IMR-90 (cell line): ENCODE measurements at regions not wholly inside any gene's neighbourhood (a gene's known extent, or its start where the extent isn't known, plus 50 kb on each side); places are given as distances from the start of the nearest gene placed in this dataset.
A peak's percentile ranks its signal among the peaks of the same experiment; 100 is the strongest.

Source experiments
- ATAC-seq: fragments of 200-7000 bp; cut with Tn5 transposase; 2 replicates; pipeline ENCODE4 v1.9.1; 2020; ENCODE audit warnings: low read depth, mild to moderate bottlenecking, moderate library complexity
- BruUV-seq: library from RNA; stranded (reverse); fragments of 400-500 nt; replicated peaks from 2 replicates; lab custom pipeline; 2021; lab: Mats Ljungman, UMichigan
- CTCF ChIA-PET: fragments of 300-600 bp; formaldehyde crosslinking; extraction: SDS; loops from one replicate; lab custom pipeline; 2021; ENCODE audit warnings: antibody characterized with exemption; lab: Yijun Ruan, JAX
- POLR2A ChIA-PET: fragments of 300-600 bp; sonication (Branson Sonifier 250); formaldehyde crosslinking; loops from one replicate; lab custom pipeline; 2022; ENCODE audit warnings: antibody characterized with exemption; ENCODE audit not compliant: unreplicated experiment; lab: Charles Lee
- DNase-seq: peaks from one replicate; pipeline ENCODE4 v3.0.0; 2013
- H2AFZ ChIP-seq: replicated peaks from 2 replicates; pipeline ENCODE3; 2013; ENCODE audit warnings: low read length, mild to moderate bottlenecking; ENCODE audit not compliant: poor library complexity
- H2AK5ac ChIP-seq: 2 replicates; pipeline ENCODE4 v1.6.1; 2013; ENCODE audit warnings: low read depth, low read length, inconsistent platforms
- H2AK9ac ChIP-seq: replicated peaks from 2 replicates; pipeline ENCODE3; 2013; ENCODE audit warnings: mild to moderate bottlenecking, low read depth, low read length, moderate library complexity; ENCODE audit not compliant: poor library complexity
- H2BK120ac ChIP-seq: 2 replicates; pipeline ENCODE4 v1.6.1; 2013; ENCODE audit warnings: low read depth, low read length, inconsistent platforms
- H2BK15ac ChIP-seq: 3 replicates; pipeline ENCODE4 v1.6.1; 2013; ENCODE audit warnings: low read depth, low read length, inconsistent platforms
- H2BK20ac ChIP-seq: 2 replicates; pipeline ENCODE4 v1.6.1; 2013; ENCODE audit warnings: low read depth, mild to moderate bottlenecking, inconsistent platforms, low read length, moderate library complexity
- H2BK5ac ChIP-seq: 2 replicates; pipeline ENCODE4 v1.6.1; 2013; ENCODE audit warnings: mild to moderate bottlenecking, low read depth, low read length, inconsistent platforms; ENCODE audit not compliant: poor library complexity, severe bottlenecking
- H3K14ac ChIP-seq: replicated peaks from 2 replicates; pipeline ENCODE4 v1.6.1; 2013; ENCODE audit warnings: low read depth, low read length, inconsistent platforms
- H3K18ac ChIP-seq: 2 replicates; pipeline ENCODE4 v1.6.1; 2013; ENCODE audit warnings: low read depth, low read length, control low read depth
- H3K23ac ChIP-seq: 2 replicates; pipeline ENCODE4 v1.6.1; 2013; ENCODE audit warnings: low read depth, low read length, inconsistent platforms
- H3K27ac ChIP-seq: 2 replicates; pipeline ENCODE4 v1.5.1; 2013; ENCODE audit warnings: mild to moderate bottlenecking, control low read depth, low read length; ENCODE audit not compliant: insufficient read depth
- H3K27me3 ChIP-seq: 2 replicates; pipeline ENCODE4 v1.6.1; 2013; ENCODE audit warnings: low read length; ENCODE audit not compliant: control insufficient read depth, insufficient read depth
- H3K36me3 ChIP-seq: 2 replicates; pipeline ENCODE4 v1.6.1; 2013; ENCODE audit warnings: low read length, mixed read lengths; ENCODE audit not compliant: control insufficient read depth, insufficient read depth
- H3K4ac ChIP-seq: 2 replicates; pipeline ENCODE4 v1.6.1; 2013; ENCODE audit warnings: low read depth, low read length, inconsistent platforms
- H3K4me1 ChIP-seq: 2 replicates; pipeline ENCODE4 v1.6.1; 2013; ENCODE audit warnings: low read length, mixed read lengths; ENCODE audit not compliant: control insufficient read depth, insufficient read depth
- H3K4me2 ChIP-seq: 2 replicates; pipeline ENCODE4 v1.6.1; 2013; ENCODE audit warnings: low read depth, mild to moderate bottlenecking, control low read depth, low read length, moderate library complexity
- H3K4me3 ChIP-seq: 2 replicates; pipeline ENCODE4 v1.5.1; 2013; ENCODE audit warnings: low read depth, mild to moderate bottlenecking, control low read depth, low read length, moderate library complexity; ENCODE audit not compliant: insufficient read depth
- H3K56ac ChIP-seq: 2 replicates; pipeline ENCODE4 v1.6.1; 2013; ENCODE audit warnings: low read length, inconsistent platforms; ENCODE audit not compliant: insufficient read depth; ENCODE audit errors: extremely low read depth
- H3K79me1 ChIP-seq, 2 experiments: 2 replicates each; pipeline ENCODE4 v1.6.1; 2013; ENCODE audit warnings: low read length in 2 of 2, inconsistent platforms in 1 of 2, low read depth in 1 of 2
- H3K9ac ChIP-seq: 2 replicates; pipeline ENCODE4 v1.6.1; 2013; ENCODE audit warnings: low read depth, low read length, control low read depth
- H3K9me1 ChIP-seq: 2 replicates; pipeline ENCODE4 v1.6.1; 2013; ENCODE audit warnings: low read length, inconsistent platforms; ENCODE audit not compliant: insufficient read depth
- H3K9me3 ChIP-seq: 2 replicates; pipeline ENCODE4 v1.6.1; 2013; ENCODE audit warnings: low read length; ENCODE audit not compliant: control insufficient read depth, insufficient read depth
- H4K20me1 ChIP-seq: 2 replicates; pipeline ENCODE4 v1.6.1; 2013; ENCODE audit warnings: low read length, inconsistent platforms; ENCODE audit not compliant: insufficient read depth
- H4K5ac ChIP-seq: 2 replicates; pipeline ENCODE4 v1.6.1; 2013; ENCODE audit warnings: mild to moderate bottlenecking, low read depth, low read length, control low read depth
- H4K8ac ChIP-seq, 2 experiments: 2 replicates each; pipeline ENCODE4 v1.6.1; 2013; ENCODE audit warnings: low read depth in 2 of 2, low read length in 2 of 2, control low read depth in 1 of 2, inconsistent platforms in 1 of 2
- H4K91ac ChIP-seq: 2 replicates; pipeline ENCODE4 v1.6.1; 2013; ENCODE audit warnings: low read depth, low read length, inconsistent platforms; ENCODE audit not compliant: insufficient read depth
- CEBPB ChIP-seq: IDR thresholded peaks from 2 replicates; pipeline ENCODE4 v1.6.1; 2012; ENCODE audit warnings: low read depth, low read length, improper control_type of control experiment
- CTCF ChIP-seq: conservative IDR thresholded peaks from 2 replicates; pipeline ENCODE4 v1.5.1; 2012; ENCODE audit warnings: mild to moderate bottlenecking, low read depth, low read length, improper control_type of control experiment
- MAFK ChIP-seq: IDR thresholded peaks from 2 replicates; pipeline ENCODE4 v1.6.1; 2012; ENCODE audit warnings: low read depth, low read length, improper control_type of control experiment
- POLR2A ChIP-seq: IDR thresholded peaks from 2 replicates; pipeline ENCODE4 v1.6.1; 2012; ENCODE audit warnings: mild to moderate bottlenecking, low read depth, low read length
- USF2 ChIP-seq: fragments of 150-350 bp; IDR thresholded peaks from 2 replicates; pipeline ENCODE4 v1.6.1; 2017; ENCODE audit warnings: mild to moderate bottlenecking, antibody characterized with exemption, low read length, low read depth
- WGBS, 2 experiments: methylation state at CpG; one replicate each; pipeline versions ENCODE4 v1.1.5 to v1.1.7; 2013; ENCODE audit warnings: missing lambda C conversion rate in 2 of 2; ENCODE audit not compliant: insufficient read length in 1 of 2; ENCODE audit errors: extremely low coverage in 2 of 2; 5-methylcytosine and 5-hydroxymethylcytosine counted together
- dilution Hi-C: fragments of 300-500 bp; cut with HindIII; formaldehyde crosslinking; loops from one replicate; pipeline ENCODE4 v1.14.3; 2018; ENCODE audit warnings: low sequenced_read_pairs; ENCODE audit not compliant: unreplicated experiment
- in situ Hi-C: fragments of 300-500 bp; cut with MboI; formaldehyde crosslinking; loops from 3 replicates; pipeline ENCODE4 v1.14.3; 2019; ENCODE audit warnings: low sequenced_read_pairs, inconsistent platforms, mixed read lengths
- intact Hi-C: fragments of 100-400 bp; cut with micrococcal nuclease; formaldehyde crosslinking; loops from 2 replicates; pipeline ENCODE4 v1.10.0; 2022

GRCh38 chr3:106908181-106908938, 468.9 kb upstream of the CCDC54 start:
- ATAC-seq (no peak), DNase-seq (no peak)
- Histone ChIP-seq H2AK5ac (no peak overlapping the region), H2BK5ac (no peak overlapping the region), H3K79me1 (no peaks in the 10 kb centered on the region), H3K9ac (no peak overlapping the region), H3K18ac (no peak overlapping the region), H2BK15ac (no peak overlapping the region), H3K9me1 (no peaks in the 10 kb centered on the region), H4K5ac (no peak overlapping the region), H4K91ac (no peak overlapping the region), H3K4me1 (no peaks in the 10 kb centered on the region), H4K20me1 (no peaks in the 10 kb centered on the region), H3K4ac (no peak overlapping the region), H3K27me3 (no peaks in the 10 kb centered on the region), H3K14ac (no peak overlapping the region), H2AFZ (peak overlapping the region; percentile 11), H2BK20ac (no peak overlapping the region), H3K23ac (no peak overlapping the region), H3K9me3 (no peaks in the 10 kb centered on the region), H3K4me3 (no peak overlapping the region), H3K56ac (no peak overlapping the region), H2BK120ac (no peak overlapping the region), H2AK9ac (no peak overlapping the region), H3K4me2 (no peak overlapping the region), H3K27ac (no peak overlapping the region), H4K8ac (no peak overlapping the region), H3K36me3 (no peaks in the 10 kb centered on the region)
- POLR2A ChIA-PET: no interaction called here
- intact Hi-C loops: loop anchor here (10.0 kb wide), 1 partner anchor 106 kb away; no protein-coding TSS in a partner anchor
- CTCF ChIA-PET: no interaction called here
- no TSS peak for BruUV-seq
- TF ChIP-seq CEBPB (no peak), MAFK (no peak), POLR2A (no peak), USF2 (no peak), CTCF (no peak)
- 70% methylated on average over 4 of the region's 10 CpGs; no CpG with 5 or more reads in 1 of the 2 experiments for WGBS, 2 experiments
- dilution Hi-C loops: no loop called here
- in situ Hi-C loops: no loop called here
